Right lobe of liver (tissue), 6 donors: ENCODE measurements at regions not wholly inside any gene's neighbourhood (a gene's known extent, or its start where the extent isn't known, plus 50 kb on each side); places are given as distances from the start of the nearest gene placed in this dataset.

Experiments used
- ATAC-seq, 4 donors: fragments of 200-7000 bp; cut with Tn5 transposase; one replicate each; pipeline ENCODE4 v1.9.1; 2020; ENCODE audit warnings: mild to moderate bottlenecking in 4 of 4, moderate library complexity in 4 of 4
- DNase-seq, 3 donors: peaks; one replicate each; pipeline ENCODE4 v3.0.0-alpha.2; 2020
- H3K27ac ChIP-seq, 3 donors: fragments of 200-600 bp; one replicate each; pipeline ENCODE4 v1.8.0; 2022
- H3K27me3 ChIP-seq, 2 donors: fragments of 200-600 bp; one replicate each; pipeline ENCODE4 v1.8.0; 2022
- H3K36me3 ChIP-seq, 4 donors: fragments of 200-600 bp; sonication (generic) in 1 of 4; one replicate each; pipeline versions ENCODE4 v1.5.1 to v1.8.0; 2017 to 2022; ENCODE audit warnings: control low read depth in 1 of 4
- H3K4me1 ChIP-seq, 4 donors: fragments of 200-600 bp; sonication (generic) in 1 of 4; one replicate each; pipeline versions ENCODE4 v1.5.1 to v1.8.0; 2017 to 2022; ENCODE audit warnings: control low read depth in 1 of 4
- H3K4me3 ChIP-seq, 3 donors: fragments of 200-600 bp; one replicate each; pipeline ENCODE4 v1.8.0; 2022
- H3K9me3 ChIP-seq, 4 donors: fragments of 200-600 bp; sonication (generic) in 1 of 4; one replicate each; pipeline versions ENCODE4 v1.5.1 to v1.8.0; 2017 to 2022; ENCODE audit warnings: control low read depth in 1 of 4
- POLR2A ChIP-seq: fragments of 450-650 bp; IDR thresholded peaks from one replicate; pipeline ENCODE4 v1.6.1; 2017; ENCODE audit warnings: antibody characterized with exemption, mild to moderate bottlenecking
- WGBS: methylation state at CpG from one replicate; pipeline ENCODE4 v1.1.6; 2018; ENCODE audit warnings: low coverage, low lambda C conversion rate; ENCODE audit not compliant: insufficient coverage; ENCODE audit errors: missing lambda C conversion rate; 5-methylcytosine and 5-hydroxymethylcytosine counted together
- intact Hi-C, 2 donors: fragments of 100-400 bp; cut with DNase I; formaldehyde crosslinking; loops; one replicate each; pipeline versions ENCODE4 v1.11.2 to v1.14.1; 2022
- TF ChIP-seq, protein P1 (sequence below), 4 donors: fragments of 200-600 bp in 3 of 4; fragments of 450-650 bp in 1 of 4; IDR thresholded peaks; one replicate each; pipeline versions ENCODE4 v1.5.1 to v1.8.0; 2016 to 2022; ENCODE audit warnings: antibody characterized with exemption in 4 of 4, mild to moderate bottlenecking in 2 of 4
- donor health status: DM: no; HTN: yes; CAD: no.
- donor health status: DM: no; HTN: no; CAD: no.
- donor health status: DM: no; HTN: no; CAD: no.
- donor health status: DM: no; HTN: yes; CAD: no.
- donor health status: DM: no; HTN: yes; CAD: no.

DNA sequence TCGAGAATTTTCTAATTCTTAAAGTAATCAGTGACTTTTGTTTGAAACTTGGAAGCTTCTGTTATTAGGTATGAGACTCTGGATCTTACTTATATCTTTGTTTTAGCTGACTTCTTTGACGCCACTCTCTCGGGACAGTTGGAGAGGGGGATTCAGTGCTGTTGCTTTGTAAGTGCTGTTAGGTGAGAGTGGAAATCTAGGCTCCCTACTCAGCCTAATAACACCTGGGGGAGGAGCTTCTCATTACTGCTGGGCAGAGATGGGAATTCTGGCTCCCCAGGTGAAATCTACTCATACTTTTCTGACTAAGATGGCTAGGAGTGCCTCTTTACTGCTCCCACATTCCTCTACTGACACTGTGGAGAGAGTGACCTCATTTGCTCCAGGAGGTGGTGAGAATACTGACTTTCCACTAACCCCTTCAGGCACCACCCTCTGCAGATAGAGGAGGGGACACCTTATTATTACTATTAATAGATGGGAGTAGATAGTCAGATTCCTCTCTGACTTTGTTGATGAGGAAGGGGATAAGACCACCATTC is 324.9 kb upstream of the SPRY2 start:
- DNase-seq = no peak
- intact Hi-C loops = no loop called here

DNA sequence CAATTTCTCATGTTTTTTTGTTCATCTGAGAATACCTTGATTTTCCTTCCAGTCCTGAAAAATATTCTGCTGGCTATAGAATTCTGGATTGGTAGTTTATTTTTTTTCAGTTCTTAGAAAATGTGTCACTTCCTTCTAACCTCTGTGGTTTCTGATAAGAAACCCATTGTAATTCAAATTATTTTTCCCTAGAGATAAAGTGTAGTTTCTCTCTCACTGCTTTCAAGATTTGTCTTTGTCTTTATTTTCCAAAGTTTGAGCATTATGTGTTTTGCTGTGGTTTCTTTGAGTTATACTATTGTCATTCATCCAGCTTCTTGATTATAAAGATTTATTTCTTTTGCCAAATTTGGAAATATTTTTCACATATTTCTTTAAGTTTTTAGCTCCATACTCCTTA is 324.0 kb upstream of the SPRY2 start:
- no peaks in the 10 kb centered on the region for H3K36me3 ChIP-seq
- no peaks in the 10 kb centered on the region for H3K27me3 ChIP-seq
- no peak overlapping the region for H3K4me3 ChIP-seq
- ATAC-seq (no peak), DNase-seq (no peak)
- TF ChIP-seq, protein P1, sequence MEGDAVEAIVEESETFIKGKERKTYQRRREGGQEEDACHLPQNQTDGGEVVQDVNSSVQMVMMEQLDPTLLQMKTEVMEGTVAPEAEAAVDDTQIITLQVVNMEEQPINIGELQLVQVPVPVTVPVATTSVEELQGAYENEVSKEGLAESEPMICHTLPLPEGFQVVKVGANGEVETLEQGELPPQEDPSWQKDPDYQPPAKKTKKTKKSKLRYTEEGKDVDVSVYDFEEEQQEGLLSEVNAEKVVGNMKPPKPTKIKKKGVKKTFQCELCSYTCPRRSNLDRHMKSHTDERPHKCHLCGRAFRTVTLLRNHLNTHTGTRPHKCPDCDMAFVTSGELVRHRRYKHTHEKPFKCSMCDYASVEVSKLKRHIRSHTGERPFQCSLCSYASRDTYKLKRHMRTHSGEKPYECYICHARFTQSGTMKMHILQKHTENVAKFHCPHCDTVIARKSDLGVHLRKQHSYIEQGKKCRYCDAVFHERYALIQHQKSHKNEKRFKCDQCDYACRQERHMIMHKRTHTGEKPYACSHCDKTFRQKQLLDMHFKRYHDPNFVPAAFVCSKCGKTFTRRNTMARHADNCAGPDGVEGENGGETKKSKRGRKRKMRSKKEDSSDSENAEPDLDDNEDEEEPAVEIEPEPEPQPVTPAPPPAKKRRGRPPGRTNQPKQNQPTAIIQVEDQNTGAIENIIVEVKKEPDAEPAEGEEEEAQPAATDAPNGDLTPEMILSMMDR (IDR thresholded peaks at IDR 0.05) = no peak
- no peak for TF ChIP-seq POLR2A
- intact Hi-C loops = no loop called here
- H3K4me1 ChIP-seq = no peaks in the 10 kb centered on the region
- no peaks in the 10 kb centered on the region for H3K9me3 ChIP-seq
- H3K27ac ChIP-seq = no peak overlapping the region

More for the DNA sequence above, 324.9 kb upstream of the SPRY2 start:
- Histone ChIP-seq H3K36me3 (no peaks in the 10 kb centered on the region), H3K27me3 (no peaks in the 10 kb centered on the region), H3K4me1 (no peaks in the 10 kb centered on the region), H3K9me3 (no peaks in the 10 kb centered on the region), H3K27ac (no peak overlapping the region), H3K4me3 (no peak overlapping the region)
- WGBS = 53% methylated on average over 3 of the region's 3 CpGs
- ATAC-seq = no peak
- TF ChIP-seq, protein P1 (IDR thresholded peaks at IDR 0.05) = no peak
- no peak for TF ChIP-seq POLR2A

DNA sequence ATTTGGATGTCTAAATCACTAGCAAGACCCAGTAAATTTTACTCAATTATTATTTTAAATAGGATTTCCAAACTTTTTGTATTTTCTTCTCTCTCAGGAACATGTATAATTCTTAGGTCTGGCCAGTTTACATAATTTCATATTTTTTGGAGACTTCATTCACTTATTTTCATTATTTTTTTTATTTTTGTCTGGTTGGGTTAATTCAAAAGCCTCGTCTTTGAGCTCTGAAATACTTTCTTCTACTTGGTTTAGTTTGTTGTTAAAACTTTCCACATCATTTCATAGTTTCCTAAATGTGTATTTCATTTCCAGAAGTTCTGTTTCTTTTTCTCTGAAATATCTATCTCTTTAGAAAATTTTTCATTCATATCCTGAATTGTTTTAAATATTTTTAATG is 322.9 kb upstream of the SPRY2 start:
- no peaks in the 10 kb centered on the region for H3K4me1 ChIP-seq
- TF ChIP-seq POLR2A = no peak
- TF ChIP-seq, protein P1 (IDR thresholded peaks at IDR 0.05) = no peak
- ATAC-seq (no peak), DNase-seq (no peak)
- no peaks in the 10 kb centered on the region for H3K36me3 ChIP-seq
- no peaks in the 10 kb centered on the region for H3K9me3 ChIP-seq
- intact Hi-C loops = no loop called here
- WGBS = 75% methylated on average over 1 of the region's 1 CpG
- no peak overlapping the region for H3K27ac ChIP-seq
- no peak overlapping the region for H3K4me3 ChIP-seq
- H3K27me3 ChIP-seq = no peaks in the 10 kb centered on the region

DNA sequence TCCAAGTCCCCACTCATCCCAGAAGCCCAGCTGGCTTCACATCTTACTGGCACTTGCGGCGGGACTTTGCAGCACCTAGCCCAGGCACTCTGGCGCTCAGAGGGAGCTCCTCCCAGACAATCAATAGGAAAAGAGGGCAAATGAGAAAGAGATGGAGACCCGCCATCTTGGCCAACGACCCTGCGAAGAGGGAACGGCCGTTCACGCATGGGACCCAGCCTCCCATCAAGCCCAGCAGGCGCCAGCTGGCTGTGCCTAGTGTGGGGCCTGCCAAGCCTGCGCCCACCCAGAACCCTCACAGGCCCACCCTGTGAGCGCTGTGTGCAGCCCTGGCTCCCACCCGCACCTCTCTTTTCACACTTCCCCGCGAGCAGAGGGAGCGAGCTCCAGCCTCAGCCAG is 317.8 kb upstream of the SPRY2 start:
- no peaks in the 10 kb centered on the region for H3K9me3 ChIP-seq
- H3K4me1 ChIP-seq = no peaks in the 10 kb centered on the region
- intact Hi-C loops = no loop called here
- H3K36me3 ChIP-seq = no peaks in the 10 kb centered on the region
- WGBS = 74% methylated on average over 5 of the region's 16 CpGs
- DNase-seq (peak in 1 of 3 donors; percentile 40), ATAC-seq (peak in 1 of 4 donors; percentile 23)
- H3K4me3 ChIP-seq = no peak overlapping the region
- no peak for TF ChIP-seq POLR2A
- TF ChIP-seq, protein P1 (IDR thresholded peaks at IDR 0.05) = no peak
- H3K27ac ChIP-seq = no peak overlapping the region
- H3K27me3 ChIP-seq = no peaks in the 10 kb centered on the region

DNA sequence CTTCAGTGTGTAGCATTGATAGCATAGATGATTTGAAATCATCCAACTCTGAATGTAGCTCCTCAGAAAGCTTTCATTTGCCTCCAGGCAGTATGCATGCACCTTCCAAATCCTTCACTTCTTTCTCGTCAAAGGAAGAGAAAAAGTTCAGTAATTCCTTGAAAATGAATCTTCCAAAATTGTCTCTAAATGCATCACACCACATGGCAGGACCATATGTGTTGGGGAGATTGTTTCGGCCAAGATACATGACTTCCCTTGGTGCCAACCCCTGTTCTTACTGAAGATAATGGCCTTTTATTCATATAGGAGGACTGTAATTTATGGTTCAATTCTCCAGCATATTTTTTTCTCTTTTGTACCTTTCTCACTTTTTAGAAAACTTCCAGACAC is 315.6 kb upstream of the SPRY2 start:
- intact Hi-C loops = no loop called here

More for the DNA sequence above, 315.6 kb upstream of the SPRY2 start:
- H3K36me3 ChIP-seq = no peaks in the 10 kb centered on the region
- no peak overlapping the region for H3K27ac ChIP-seq
- WGBS = 71% methylated on average over 2 of the region's 2 CpGs
- ATAC-seq (no peak), DNase-seq (no peak)
- H3K9me3 ChIP-seq = no peaks in the 10 kb centered on the region
- no peak overlapping the region for H3K4me3 ChIP-seq
- H3K4me1 ChIP-seq = no peaks in the 10 kb centered on the region
- TF ChIP-seq, protein P1 (IDR thresholded peaks at IDR 0.05) = no peak
- no peak for TF ChIP-seq POLR2A
- H3K27me3 ChIP-seq = no peaks in the 10 kb centered on the region
